SU-DHL-6 (cell line): ENCODE measurements at regions not wholly inside any gene's neighbourhood (a gene's known extent, or its start where the extent isn't known, plus 50 kb on each side); places are given as distances from the start of the nearest gene placed in this dataset.

ENCODE experiments used
- EZH2phosphoT487 ChIP-seq: fragments of 200-600 bp; sonication (generic), shearing (Covaris generic); conservative IDR thresholded peaks from 2 replicates; pipeline ENCODE4 v1.6.1; 2018; ENCODE audit warnings: mild to moderate bottlenecking, antibody characterized with exemption, low read length, moderate library complexity, mixed read lengths
- TF ChIP-seq, protein P1 (sequence below): fragments of 200-600 bp; sonication (generic); IDR thresholded peaks from one replicate; pipeline ENCODE4 v1.5.1; 2017; ENCODE audit warnings: antibody characterized with exemption, mild to moderate bottlenecking, low read length, moderate library complexity; ENCODE audit not compliant: insufficient read depth, poor library complexity, severe bottlenecking

- TF ChIP-seq, protein P1, sequence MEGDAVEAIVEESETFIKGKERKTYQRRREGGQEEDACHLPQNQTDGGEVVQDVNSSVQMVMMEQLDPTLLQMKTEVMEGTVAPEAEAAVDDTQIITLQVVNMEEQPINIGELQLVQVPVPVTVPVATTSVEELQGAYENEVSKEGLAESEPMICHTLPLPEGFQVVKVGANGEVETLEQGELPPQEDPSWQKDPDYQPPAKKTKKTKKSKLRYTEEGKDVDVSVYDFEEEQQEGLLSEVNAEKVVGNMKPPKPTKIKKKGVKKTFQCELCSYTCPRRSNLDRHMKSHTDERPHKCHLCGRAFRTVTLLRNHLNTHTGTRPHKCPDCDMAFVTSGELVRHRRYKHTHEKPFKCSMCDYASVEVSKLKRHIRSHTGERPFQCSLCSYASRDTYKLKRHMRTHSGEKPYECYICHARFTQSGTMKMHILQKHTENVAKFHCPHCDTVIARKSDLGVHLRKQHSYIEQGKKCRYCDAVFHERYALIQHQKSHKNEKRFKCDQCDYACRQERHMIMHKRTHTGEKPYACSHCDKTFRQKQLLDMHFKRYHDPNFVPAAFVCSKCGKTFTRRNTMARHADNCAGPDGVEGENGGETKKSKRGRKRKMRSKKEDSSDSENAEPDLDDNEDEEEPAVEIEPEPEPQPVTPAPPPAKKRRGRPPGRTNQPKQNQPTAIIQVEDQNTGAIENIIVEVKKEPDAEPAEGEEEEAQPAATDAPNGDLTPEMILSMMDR = no peak
- TF ChIP-seq EZH2phosphoT487 = no peak
Observed at GRCh38 chr2:121058852-121059558, 226.0 kb downstream of the TFCP2L1 start.
